HG02973 (cell line): ENCODE measurements at regions not wholly inside any gene's neighbourhood (a gene's known extent, or its start where the extent isn't known, plus 50 kb on each side); places are given as distances from the start of the nearest gene placed in this dataset.
"Not testable (repeated sequence)": the region's sequence is repeated elsewhere in the genome, so short reads cannot be mapped to it uniquely, and the experiment has no call there.

ENCODE experiments used
- ATAC-seq: cut with Tn5 transposase; IDR thresholded peaks from one replicate; pipeline ENCODE4 v1.9.1; 2021; ENCODE audit warnings: moderate library complexity; ENCODE audit not compliant: unreplicated experiment

DNA sequence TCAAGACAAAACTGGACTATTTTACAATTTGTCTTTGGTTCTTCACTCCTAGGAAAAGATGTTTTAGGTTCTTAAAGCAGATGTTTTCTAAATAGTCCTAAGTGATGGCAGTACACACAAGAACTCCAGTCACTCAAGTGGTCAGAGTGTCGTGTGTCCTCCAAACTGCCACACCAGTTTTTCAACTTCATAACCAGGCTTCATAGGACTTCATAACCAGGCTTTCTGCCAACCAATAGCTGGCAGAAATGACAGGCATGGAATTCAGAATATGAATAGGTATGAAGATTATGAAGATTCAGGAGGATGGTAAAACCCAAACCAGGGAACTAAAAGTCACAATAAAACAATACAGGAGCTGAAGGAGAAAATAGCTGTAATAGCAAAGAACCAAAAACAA, 721.2 kb upstream of the SEMA3D start:
- ATAC-seq = no peak

DNA sequence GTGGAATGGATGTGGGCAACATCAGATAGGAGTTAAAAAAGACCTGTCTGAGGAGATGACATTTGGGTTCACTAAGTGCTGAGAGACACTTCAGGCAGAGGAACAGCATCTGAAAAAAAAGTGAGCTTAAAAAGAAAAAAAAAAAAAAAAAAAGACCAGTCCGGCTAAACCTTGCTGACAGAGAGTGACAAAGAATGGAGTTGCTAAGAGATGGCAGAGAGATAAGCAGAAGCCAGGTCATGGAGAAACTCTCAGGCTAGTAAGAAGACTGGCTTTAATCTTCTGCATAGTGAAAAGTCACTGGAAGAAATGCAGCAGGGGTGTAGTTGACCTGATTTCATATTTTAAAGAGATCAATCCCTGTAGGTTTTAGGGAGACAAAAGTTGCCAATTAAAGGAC, 711.1 kb upstream of the SEMA3D start:
- no peak for ATAC-seq

DNA sequence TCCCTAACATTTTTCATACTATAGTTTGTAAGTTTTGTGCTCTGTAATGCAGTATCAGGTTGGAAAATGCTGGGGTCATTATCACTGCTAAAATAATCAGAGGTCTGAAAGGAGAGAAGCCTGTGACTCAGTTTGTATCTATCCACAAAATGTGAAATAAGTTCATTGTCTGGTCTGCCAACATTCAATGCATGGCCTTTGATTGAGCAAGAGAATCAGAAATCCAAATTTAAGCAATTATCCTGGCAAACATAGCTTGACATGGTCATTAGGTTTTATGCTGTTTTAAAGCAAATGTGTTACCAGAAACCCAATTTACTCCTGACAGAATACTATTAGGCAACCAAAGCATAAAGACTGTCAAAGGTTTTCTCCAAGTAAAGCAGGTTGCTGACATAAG, 709.7 kb upstream of the SEMA3D start:
- no peak for ATAC-seq

DNA sequence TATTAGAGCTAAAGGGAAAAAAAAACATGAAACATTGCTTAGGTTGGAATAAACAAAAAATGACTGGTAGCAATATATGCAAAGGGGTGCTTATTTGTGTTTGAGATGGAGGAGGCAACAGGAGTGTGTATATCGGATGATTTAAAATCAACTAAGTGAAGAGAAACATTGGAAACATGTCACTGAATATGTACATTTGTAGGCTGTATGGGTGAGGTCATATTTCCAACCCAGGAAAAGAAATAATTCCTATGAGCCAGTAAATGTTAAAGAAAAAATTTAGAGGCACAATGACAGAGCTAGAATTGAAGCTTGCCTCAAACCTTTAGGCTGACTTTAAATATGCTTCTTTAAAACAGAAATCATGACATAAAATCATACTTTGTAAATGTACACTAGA, 709.0 kb upstream of the SEMA3D start:
- ATAC-seq = no peak

DNA sequence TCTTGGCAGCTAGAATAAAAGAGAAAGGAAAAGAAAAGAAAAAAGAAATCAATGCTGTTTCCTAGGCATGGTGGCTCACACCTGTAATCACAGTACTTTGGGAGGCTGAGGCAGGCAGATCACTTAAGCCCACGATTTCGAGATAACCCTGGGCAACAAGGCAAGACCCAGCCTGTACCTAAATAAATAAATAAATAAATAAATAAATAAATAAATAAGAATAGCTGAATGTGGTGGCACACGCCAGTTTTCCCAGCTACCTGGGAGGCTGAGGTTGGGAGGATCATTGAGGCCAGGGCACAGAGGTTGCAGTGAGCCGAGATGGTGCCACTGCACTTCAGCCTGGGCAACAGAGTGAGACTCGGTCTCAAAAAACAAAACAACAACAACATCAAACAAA, 705.0 kb upstream of the SEMA3D start:
- ATAC-seq = not testable (repeated sequence)

DNA sequence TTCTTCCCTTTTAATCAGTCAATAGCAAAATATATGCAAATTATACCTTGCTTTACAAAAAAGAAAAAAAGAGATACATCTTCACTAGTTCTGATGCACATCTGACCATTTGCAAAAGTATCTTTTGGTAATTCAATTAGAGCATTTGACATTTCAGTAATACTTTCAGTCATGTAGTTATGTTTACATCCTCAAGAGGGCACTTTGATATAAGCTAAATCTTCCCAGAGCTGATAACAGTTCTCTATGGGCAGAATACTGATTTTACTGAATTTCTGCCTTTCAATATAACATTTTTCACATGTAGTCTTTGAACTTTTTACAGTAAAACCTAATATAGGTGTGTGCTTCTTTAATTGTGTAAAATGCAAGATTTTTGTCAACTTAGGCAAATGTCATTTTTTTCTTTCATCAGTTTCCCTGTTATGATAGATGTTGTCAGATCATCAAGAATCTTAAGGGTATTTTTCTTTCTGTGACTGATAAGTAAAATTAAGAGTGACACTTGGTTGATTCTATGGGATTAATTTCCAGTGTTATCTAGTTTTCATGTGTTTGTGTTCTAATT, 703.5 kb upstream of the SEMA3D start:
- peak; percentile 86 for ATAC-seq

DNA sequence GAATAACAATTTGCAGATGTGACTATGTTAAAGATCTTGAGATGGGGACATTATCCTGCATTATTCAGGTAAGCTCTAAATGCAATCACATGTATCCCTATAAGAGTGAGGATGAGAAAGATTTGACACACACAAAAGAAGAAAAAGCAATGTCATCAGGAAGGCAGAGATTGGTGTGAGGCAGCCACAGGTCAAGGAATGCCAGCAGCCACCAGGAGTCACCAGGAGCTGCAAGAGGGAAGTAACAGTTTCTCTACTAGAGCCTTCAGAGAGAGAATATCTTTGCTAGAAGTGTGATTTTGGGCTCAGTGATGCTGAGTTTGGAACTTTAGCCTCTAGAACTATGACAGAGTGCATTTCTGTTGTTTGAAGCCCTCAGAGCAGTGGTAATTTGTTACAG, 700.3 kb upstream of the SEMA3D start:
- no peak for ATAC-seq

DNA sequence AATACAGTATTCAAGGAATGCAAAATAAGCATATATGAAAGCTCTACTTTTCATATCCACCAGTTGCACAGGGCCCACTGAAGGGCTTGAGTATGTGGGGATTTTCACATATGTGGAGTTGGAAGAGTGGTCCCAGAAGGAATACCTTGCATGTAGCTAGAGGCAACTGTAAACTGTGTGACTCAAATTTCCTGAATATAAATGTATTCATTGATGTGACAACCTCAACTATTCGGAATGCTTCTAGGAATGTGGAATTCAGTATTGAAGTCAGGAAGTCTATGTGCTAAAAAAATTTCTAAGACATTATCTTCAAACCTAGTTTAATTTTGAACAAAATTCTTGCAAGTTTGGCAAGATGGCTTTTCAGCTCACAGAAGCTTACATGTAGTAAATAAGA, 695.5 kb upstream of the SEMA3D start:
- no peak for ATAC-seq

DNA sequence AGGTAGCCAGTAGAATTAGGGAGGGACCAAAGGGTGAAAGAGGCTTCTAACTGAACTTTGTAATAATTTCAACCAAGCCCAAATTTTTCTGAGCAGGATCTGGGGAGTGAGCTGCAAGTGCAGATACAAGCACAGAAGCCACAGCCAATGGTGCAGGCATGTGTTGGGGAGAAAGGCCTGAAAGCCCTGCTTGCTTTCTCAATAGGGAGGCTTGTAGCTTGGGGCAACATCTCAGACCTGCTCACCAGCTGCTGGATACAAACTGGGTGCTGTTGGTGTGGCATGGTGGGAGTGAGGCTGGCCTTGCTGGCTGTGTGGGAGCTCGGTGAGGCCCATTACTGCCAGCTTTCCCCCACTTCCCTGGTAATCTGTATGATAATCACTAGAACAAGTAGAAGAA, 688.5 kb upstream of the SEMA3D start:
- no peak for ATAC-seq

DNA sequence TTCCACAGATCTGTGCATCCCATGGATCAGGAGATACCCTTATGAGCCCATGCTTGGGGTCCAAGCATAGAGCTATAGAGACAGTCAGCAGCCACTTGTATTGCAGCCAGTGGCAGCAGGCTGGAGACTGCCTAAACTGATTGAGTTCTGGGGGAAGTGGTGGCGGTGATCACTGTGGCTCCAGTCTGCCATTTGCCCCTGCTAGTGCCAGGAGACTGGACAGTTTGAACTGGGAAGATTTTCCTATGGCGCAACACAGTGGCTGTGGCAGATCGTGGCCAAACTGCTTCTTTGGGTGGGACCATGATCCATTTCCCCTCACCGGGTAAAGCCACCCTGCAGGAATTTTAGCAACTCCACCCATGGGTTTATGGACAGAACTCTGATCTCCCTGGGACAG, 679.7 kb upstream of the SEMA3D start:
- ATAC-seq = no peak

DNA sequence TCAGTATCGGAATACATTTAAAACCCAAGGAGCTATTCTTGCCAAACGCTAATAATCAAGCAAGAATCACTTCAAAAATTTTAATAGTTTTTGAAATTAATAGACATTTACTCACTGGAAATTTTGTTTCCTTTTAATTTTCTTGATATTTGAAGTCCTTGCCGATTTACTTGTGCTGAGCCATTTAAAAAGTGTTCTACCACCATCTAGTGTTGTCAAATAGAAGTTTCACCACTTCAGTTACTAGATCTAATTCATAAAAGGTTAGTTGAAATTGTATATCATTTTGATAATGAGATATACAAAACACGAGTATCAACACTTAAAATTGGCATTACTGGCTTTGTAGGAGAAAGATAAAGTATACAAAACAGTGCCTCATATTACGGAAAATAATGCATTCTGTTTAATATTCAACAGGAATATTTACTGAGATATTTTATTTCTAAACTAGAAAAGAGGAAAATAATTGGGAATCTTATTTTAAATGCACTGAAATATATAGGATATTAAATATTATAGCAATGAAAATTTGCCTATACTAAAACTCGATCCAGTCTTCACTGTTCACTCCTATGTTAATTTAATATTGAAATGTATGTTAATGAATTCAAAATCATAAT, 664.8 kb upstream of the SEMA3D start:
- ATAC-seq = no peak

DNA sequence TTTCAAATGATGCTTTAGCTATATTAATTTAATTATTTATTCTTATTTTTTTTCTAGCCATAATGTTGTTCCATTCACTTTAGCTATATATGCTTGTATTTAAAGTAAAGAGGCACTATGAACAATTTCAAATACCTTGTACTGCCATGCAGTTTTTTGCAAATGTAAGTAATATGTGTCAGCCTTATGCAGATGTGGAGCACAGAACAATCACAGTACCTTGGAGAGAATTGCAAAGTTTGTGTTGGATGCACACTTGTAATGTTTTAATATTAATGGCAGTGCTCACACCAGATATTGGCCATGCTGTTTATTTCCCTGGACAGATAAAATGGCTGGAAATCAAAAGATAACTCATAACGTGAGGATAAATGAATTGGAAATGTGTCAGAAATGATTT, 663.5 kb upstream of the SEMA3D start:
- ATAC-seq = no peak

DNA sequence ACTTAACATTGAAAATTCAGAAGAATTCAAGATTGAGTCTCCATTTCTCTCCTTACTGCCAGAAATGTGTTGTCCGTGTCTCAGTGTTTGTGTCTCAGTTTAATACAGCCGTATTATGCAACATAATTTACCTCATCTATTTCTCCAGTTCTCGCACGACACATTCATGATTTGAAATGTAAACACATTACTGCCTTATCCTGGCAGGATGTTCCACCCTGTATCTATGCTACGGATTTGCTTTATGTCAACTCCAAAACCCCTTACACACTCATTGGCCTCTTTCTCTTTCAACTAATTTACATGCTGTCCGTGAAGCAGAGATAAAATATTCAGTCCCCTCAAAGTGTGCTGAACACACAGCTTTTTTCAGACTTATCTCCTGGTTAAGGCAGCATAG, 653.7 kb upstream of the SEMA3D start:
- no peak for ATAC-seq

DNA sequence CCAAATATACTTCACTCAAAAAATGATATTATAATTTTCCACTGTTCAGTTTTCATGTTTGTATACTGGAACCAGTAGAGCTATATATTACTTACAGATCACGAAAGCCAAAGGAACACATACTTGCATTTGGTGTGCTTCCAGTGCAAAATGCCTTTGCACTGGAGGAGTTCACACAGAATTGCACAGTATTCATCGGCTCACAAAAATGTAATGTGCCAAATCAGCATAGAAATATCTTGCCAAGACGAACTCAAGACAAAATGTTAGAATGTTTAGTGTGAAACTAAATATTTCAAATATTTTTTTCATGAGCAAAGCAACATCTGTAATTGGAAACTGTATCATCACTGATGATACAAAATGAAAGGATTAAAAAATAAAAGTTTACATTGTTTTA, 646.2 kb upstream of the SEMA3D start:
- ATAC-seq = no peak

DNA sequence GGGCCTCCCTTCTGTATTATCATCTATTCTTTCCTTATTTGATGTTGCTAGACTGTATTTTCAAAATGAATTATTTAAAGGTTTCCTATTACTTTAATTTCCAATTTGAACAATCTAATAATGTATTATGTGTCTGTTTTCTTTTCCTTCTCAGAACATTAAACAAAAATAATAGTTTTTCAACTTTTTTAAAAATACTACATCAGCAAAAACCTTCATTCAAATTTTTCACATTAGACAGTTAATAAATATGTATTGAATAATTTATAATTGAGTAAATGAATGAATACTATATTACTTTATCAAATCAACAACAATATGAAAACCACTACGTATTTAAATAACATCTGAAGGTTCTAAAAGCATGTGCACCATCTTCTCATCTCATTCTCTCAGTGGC, 644.1 kb upstream of the SEMA3D start:
- ATAC-seq = no peak

DNA sequence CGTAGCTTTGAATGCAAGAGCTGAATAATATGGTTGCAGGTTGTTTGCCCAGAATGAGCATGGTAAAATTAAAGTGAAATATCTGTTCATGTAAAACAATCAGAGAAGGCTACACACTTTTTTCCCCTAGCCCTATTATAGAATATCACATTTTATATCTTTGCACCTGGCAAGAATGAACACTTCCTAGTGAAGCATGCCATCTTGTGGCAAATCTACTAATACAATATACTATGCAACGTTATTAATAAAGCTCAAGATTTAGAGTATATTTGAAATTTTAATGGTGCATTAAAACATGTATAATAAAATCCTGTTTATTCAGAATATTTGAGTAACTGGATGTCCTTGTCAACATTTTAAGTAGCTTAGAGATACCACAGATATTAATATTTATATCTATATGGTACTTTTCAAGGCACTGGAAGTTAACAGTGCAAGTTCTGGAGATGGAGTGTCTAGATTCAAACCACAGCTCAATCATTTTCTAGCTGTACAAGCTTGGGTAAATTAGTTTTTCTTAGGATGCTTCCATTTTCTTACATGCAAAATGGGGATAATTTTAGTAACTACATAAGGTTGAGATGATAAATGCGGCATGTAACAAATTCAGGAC, 643.1 kb upstream of the SEMA3D start:
- no peak for ATAC-seq

DNA sequence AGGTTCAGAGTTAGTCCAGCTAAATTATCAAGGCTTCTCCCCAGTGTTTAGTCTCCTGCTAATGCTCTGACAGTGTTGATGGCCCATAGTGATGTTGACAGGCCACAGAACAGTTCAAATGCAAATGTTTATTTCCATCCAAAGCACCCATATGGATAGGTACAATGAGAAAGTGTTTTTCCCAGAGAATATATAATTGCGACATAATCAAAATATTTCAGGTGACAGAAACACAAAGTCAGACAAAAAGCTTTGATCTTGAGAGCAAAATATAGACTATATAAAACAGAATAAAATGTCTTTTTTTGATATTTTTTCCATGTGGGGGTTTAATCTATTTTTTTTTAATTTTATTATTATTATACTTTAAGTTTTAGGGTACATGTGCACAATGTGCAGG, 642.3 kb upstream of the SEMA3D start:
- ATAC-seq = no peak

DNA sequence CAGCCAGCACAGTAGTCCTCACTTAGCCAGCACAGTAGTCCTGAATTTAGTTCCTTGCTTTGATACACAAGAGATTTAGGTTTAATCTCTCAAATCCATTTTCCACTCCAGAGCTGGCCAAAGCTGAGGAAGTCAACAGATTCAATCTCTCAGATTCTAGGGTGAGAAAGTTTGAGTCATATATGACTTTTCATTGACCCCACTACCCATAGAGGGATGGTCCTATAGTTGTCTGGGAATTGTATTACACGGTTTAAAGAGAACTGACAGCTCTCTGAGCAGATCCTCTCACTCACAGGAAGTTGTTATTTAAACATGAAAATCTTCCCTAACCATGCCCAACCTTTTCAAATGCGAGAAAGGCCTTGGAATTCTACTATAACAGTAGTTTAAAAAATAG, 641.8 kb upstream of the SEMA3D start:
- ATAC-seq = no peak

DNA sequence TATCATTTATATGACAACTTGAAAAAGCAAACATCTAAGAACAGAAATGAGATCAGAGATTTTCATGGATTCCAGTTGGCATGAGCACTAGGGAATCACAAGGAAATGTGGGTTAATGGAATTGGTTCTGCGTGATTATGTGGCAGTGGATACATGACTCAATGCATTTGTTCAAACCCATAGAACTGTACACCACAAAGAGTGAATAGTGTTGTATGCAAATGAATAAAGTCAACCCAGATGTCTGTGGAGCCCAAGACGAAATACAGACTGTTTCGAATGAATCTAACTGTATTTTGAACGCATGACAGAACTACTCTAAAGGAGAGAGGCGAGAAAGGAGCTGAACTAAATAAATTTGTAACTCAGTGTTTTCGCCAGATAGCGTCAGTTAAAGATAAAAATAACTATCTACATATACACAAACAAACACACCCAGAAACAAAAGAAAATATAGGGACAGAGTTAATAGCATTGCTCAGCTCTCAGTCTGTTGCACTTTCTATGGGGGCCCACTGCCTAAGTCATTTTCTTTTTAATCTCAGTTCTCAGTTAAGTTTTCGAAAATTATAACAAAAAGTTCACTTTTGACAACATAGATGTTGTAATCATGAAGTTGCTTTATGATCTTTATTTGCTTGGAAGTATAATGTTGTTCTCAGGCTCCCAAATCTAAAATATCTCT, 636.7 kb upstream of the SEMA3D start:
- no peak for ATAC-seq

DNA sequence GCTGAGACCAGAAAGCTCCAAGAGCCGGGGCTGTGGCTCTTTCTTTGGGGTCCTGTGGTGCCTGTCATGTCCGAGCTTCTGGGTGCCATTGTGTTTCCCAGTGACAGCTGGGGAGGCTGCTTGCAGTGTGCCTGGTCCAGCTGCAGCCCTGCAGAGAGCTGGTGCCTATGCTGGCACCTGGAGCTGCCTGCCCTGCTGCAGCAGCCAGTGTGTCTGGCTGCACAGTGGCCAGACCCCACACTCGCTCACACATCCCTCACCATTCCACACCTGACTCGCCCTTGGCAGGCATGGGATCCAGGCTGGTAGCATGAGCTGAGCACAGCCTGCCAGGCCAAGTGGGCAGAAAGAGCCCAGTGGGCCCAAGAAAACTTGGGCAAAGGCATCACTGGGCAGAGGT, 635.1 kb upstream of the SEMA3D start:
- ATAC-seq = no peak

DNA sequence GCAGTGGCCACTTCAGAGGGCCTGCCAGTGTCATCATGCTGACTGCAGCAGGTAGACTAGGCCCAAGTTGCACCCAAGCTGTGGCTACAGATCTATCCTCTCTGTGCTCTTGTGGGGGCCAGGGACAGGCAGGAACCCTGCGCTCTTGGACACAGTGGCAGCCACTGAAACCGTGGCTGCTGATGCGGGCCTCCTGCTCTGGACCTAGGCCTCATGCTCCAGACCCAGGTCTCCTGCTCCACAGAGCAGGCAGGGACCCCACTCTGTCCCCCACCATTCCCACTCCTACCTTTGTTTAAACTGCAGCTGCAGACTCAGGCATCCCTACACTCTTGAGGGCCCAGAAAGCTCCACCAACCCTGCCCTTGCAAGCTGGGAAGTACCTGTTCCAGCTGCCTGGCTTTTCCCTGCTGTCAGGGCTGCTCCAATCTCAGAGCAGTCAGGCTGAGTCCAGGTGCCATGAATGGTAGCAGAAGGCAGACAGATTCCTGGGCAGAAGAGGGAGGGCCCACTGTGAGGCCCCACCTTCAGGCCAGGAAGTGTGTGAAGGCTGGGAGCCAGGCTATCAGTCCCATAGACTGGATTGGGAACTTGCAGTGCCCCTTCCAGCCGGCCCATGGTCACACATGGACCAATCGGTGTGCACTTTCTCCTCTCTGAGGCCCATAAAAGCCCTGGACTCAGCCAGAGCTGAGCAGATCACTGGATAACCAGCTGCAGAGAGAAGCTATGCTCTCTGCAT, 634.0 kb upstream of the SEMA3D start:
- no peak for ATAC-seq

DNA sequence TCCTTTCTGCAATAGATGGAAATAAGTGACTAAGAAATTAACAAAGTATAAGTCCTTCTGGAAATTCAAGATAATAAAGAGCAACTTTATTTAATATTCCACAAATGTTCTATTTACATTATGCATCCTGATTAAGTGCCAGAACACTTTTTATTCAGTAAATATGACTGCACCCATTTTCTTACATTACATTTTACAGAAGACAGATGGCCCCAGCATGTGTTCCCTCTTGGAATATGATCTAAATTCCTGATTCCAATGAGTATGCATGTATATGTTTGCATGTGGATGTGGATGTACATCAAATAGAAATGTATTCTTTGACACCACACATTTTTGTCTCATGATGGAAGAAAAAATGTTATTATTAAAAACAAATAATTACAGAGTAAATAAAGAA, 628.7 kb upstream of the SEMA3D start:
- ATAC-seq = no peak
